NB4 (cell line): ENCODE measurements at regions not wholly inside any gene's neighbourhood (a gene's known extent, or its start where the extent isn't known, plus 50 kb on each side); places are given as distances from the start of the nearest gene placed in this dataset.

Source experiments
- MYC ChIP-seq: IDR thresholded peaks from 2 replicates; pipeline ENCODE4 v1.6.1; 2011; ENCODE audit warnings: low read depth, low read length
- POLR2A ChIP-seq: IDR thresholded peaks from 2 replicates; pipeline ENCODE4 v1.6.1; 2011; ENCODE audit warnings: mild to moderate bottlenecking; ENCODE audit not compliant: insufficient read length; ENCODE audit errors: extremely low read depth
- TF ChIP-seq, protein P1 (sequence below): IDR thresholded peaks from one replicate; pipeline ENCODE4 v1.5.1; 2012; ENCODE audit warnings: low read depth, low read length
- TF ChIP-seq, protein P2 (sequence below): IDR thresholded peaks from 2 replicates; pipeline ENCODE4 v1.6.1; 2011; ENCODE audit warnings: low read depth, low read length

DNA sequence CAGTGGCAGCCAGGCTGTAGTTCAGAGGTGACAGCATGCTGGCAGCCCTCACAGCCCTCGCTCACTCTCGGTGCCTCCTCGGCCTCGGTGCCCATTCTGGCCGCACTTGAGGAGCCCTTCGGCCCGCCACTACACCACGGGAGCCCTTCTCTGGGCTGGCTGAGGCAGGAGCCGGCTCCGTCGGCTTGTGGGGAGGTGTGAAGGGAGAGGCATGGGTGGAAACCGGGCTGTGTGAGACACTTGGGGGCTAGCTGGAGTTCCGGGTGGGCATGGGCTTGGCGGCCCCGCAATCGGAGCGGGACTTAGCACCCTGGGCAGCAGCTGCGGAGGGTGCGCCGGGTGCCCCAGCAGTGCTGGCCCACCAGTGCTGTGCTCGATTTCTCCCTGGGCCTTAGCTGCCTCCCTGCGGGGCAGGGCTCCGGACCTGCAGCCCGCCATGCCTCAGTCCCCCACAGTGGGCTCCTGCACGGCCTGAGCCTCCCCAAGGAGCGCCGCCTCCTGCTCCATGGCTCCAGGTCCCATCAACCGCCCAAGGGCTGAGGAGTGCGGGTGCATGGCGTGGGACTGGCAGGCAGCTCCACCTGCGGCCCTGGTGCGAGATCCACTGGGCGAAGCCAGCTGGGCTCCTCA is 396.8 kb downstream of the FAM72C start:
- TF ChIP-seq POLR2A, result no peak
- TF ChIP-seq MYC, result no peak
- TF ChIP-seq, protein P1, sequence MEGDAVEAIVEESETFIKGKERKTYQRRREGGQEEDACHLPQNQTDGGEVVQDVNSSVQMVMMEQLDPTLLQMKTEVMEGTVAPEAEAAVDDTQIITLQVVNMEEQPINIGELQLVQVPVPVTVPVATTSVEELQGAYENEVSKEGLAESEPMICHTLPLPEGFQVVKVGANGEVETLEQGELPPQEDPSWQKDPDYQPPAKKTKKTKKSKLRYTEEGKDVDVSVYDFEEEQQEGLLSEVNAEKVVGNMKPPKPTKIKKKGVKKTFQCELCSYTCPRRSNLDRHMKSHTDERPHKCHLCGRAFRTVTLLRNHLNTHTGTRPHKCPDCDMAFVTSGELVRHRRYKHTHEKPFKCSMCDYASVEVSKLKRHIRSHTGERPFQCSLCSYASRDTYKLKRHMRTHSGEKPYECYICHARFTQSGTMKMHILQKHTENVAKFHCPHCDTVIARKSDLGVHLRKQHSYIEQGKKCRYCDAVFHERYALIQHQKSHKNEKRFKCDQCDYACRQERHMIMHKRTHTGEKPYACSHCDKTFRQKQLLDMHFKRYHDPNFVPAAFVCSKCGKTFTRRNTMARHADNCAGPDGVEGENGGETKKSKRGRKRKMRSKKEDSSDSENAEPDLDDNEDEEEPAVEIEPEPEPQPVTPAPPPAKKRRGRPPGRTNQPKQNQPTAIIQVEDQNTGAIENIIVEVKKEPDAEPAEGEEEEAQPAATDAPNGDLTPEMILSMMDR, result no peak
- TF ChIP-seq, protein P2, sequence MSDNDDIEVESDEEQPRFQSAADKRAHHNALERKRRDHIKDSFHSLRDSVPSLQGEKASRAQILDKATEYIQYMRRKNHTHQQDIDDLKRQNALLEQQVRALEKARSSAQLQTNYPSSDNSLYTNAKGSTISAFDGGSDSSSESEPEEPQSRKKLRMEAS, result no peak
